IMR-90 (cell line): ENCODE measurements at regions not wholly inside any gene's neighbourhood (a gene's known extent, or its start where the extent isn't known, plus 50 kb on each side); places are given as distances from the start of the nearest gene placed in this dataset.

Experiments used
- BHLHE40 ChIP-seq: fragments of 150-350 bp; IDR thresholded peaks from 2 replicates; pipeline ENCODE4 v1.6.1; 2016; ENCODE audit warnings: mild to moderate bottlenecking, low read depth, low read length
- CHD1 ChIP-seq: IDR thresholded peaks from 2 replicates; pipeline ENCODE4 v1.6.1; 2012; ENCODE audit warnings: low read depth, low read length, improper control_type of control experiment
- CTCF ChIP-seq: conservative IDR thresholded peaks from 2 replicates; pipeline ENCODE4 v1.5.1; 2012; ENCODE audit warnings: mild to moderate bottlenecking, low read depth, low read length, improper control_type of control experiment
- ELK1 ChIP-seq: fragments of 150-350 bp; IDR thresholded peaks from 2 replicates; pipeline ENCODE4 v1.6.1; 2016; ENCODE audit warnings: low read depth, mild to moderate bottlenecking, low read length, moderate library complexity, borderline replicate concordance
- FOS ChIP-seq: fragments of 150-350 bp; IDR thresholded peaks from 2 replicates; pipeline ENCODE4 v1.6.1; 2016; ENCODE audit warnings: low read depth, low read length
- MAFK ChIP-seq: IDR thresholded peaks from 2 replicates; pipeline ENCODE4 v1.6.1; 2012; ENCODE audit warnings: low read depth, low read length, improper control_type of control experiment
- NFE2L2 ChIP-seq: fragments of 150-350 bp; IDR thresholded peaks from 2 replicates; pipeline ENCODE4 v1.6.1; 2016; ENCODE audit warnings: low read depth, mild to moderate bottlenecking, low read length
- POLR2A ChIP-seq: IDR thresholded peaks from 2 replicates; pipeline ENCODE4 v1.6.1; 2012; ENCODE audit warnings: mild to moderate bottlenecking, low read depth, low read length
- RAD21 ChIP-seq: IDR thresholded peaks from 2 replicates; pipeline ENCODE4 v1.6.1; 2012; ENCODE audit warnings: low read length, improper control_type of control experiment
- RCOR1 ChIP-seq: IDR thresholded peaks from 2 replicates; pipeline ENCODE4 v1.6.1; 2012; ENCODE audit warnings: mild to moderate bottlenecking, low read length, improper control_type of control experiment; ENCODE audit not compliant: insufficient replicate concordance

- TF ChIP-seq CHD1, result no peak
- no peak for TF ChIP-seq CTCF
- no peak for TF ChIP-seq MAFK
- TF ChIP-seq POLR2A, result no peak
- TF ChIP-seq RAD21, result no peak
- TF ChIP-seq ELK1, result no peak
- no peak for TF ChIP-seq NFE2L2
- TF ChIP-seq FOS, result no peak
- no peak for TF ChIP-seq BHLHE40
- no peak for TF ChIP-seq RCOR1
Measured at GRCh38 chr16:77035361-77035760, 155.6 kb upstream of the MON1B start.
